Ovary (tissue), 7 donors: ENCODE measurements at regions not wholly inside any gene's neighbourhood (a gene's known extent, or its start where the extent isn't known, plus 50 kb on each side); places are given as distances from the start of the nearest gene placed in this dataset.

Experiments used
- DNase-seq, 5 donors: peaks; one replicate each; pipeline ENCODE4 v3.0.0-alpha.2; 2019 to 2020
- H3K27ac ChIP-seq, 2 donors: fragments of 200-600 bp; one replicate each; pipeline versions ENCODE4 v1.5.1 to v1.8.0; 2019 to 2022
- H3K27me3 ChIP-seq: fragments of 200-600 bp; one replicate; pipeline ENCODE4 v1.8.0; 2022
- H3K36me3 ChIP-seq: fragments of 200-600 bp; sonication (generic); one replicate; pipeline ENCODE4 v1.5.1; 2019
- H3K4me1 ChIP-seq: one replicate; pipeline ENCODE4 v1.8.1; 2013; ENCODE audit warnings: mild to moderate bottlenecking, moderate library complexity; ENCODE audit not compliant: insufficient read depth
- H3K4me3 ChIP-seq: fragments of 200-600 bp; sonication (generic); one replicate; pipeline ENCODE4 v1.5.1; 2017
- H3K9me3 ChIP-seq, 2 donors: fragments of 200-600 bp in 1 of 2; sonication (generic) in 1 of 2; one replicate each; pipeline versions ENCODE4 v1.5.1 to v1.8.1; 2013 to 2019; ENCODE audit warnings: mild to moderate bottlenecking in 1 of 2, moderate library complexity in 1 of 2
- EP300 ChIP-seq: sonication (generic); formaldehyde crosslinking; IDR thresholded peaks from one replicate; pipeline ENCODE4 v1.6.1; 2017; ENCODE audit warnings: antibody characterized with exemption
- POLR2A ChIP-seq: fragments of 450-650 bp; IDR thresholded peaks from one replicate; pipeline ENCODE4 v1.6.1; 2017; ENCODE audit warnings: antibody characterized with exemption, mild to moderate bottlenecking, moderate library complexity
- WGBS, 3 donors: extraction: QIAGEN DNeasy Blood & Tissue Kit in 1 of 3; methylation state at CpG; one replicate each; pipeline versions ENCODE4 v1.1.5 to v1.1.7; 2013 to 2017; 5-methylcytosine and 5-hydroxymethylcytosine counted together
- intact Hi-C, 4 donors: fragments of 100-400 bp; cut with DNase I; formaldehyde crosslinking; loops; one replicate each; pipeline versions ENCODE4 v1.11.0 to v1.15.1; 2022 to 2023
- TF ChIP-seq, protein P1 (sequence below), 3 donors: fragments of 450-650 bp in 2 of 3; fragments of 200-600 bp in 1 of 3; IDR thresholded peaks; one replicate each; pipeline versions ENCODE4 v1.5.1 to v1.8.0; 2016 to 2022; ENCODE audit warnings: antibody characterized with exemption in 3 of 3, mild to moderate bottlenecking in 1 of 3
- donor health status: DM: no; HTN: no; CAD: no; lungs with moderate emphysema.
- donor health status: DM: no; HTN: no; CAD: no.
- donor health status: Bipolar disorder and iron deficiency.
- donor health status: DM: no; HTN: no; CAD: no.
- donor health status: DM: yes; HTN: yes; CAD: no.

DNA sequence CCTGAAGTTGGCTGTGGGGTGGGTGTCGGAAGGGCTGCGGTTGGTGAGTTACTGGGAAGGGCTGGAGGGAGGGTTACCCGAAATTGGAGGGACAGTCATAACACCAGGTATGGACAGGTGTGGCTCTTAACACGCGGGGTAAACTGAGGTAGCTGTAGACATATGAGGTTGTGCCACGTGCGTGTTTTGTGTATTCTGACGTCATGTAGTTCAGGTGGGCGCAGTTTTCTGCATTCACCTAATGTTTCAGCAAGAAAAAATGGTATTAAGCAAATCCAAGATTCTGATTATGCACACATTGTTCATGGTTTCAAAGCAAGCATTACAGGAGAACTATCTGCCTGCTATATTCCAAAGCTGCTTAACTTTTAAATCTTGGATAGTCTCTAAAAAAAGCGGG lies 83.5 kb upstream of the GPM6B start:
- H3K27ac ChIP-seq, result no peak overlapping the region
- 87 to 89% (median 88%) methylated on average over 10 of the region's 10 CpGs for WGBS, 3 donors
- H3K36me3 ChIP-seq, result no peaks in the 10 kb centered on the region

DNA sequence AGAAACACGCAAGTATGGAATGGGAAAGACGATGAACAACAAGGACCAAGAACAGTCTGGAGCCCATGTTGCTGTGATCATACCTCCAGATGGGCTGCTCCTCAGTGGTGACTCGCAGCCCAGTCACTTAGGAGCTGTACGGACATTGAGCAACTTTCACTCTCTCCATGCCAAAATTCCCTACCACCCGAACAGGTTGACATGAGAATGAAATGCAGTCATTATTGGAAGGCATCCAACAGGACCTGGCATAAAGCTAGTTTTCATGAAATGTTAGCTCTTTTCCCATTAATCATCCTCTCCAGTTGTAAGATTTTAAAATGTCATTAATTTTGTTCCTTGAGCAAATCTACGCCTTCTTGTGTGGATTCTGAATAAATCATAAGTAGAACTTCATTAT lies 82.7 kb upstream of the GPM6B start:
- DNase-seq, result no peak
- WGBS, 3 donors, result 61 to 72% (median 62%) methylated on average over 6 of the region's 6 CpGs
- H3K4me3 ChIP-seq, result no peak overlapping the region
- H3K9me3 ChIP-seq, result no peaks in the 10 kb centered on the region
- no peaks in the 10 kb centered on the region for H3K36me3 ChIP-seq
- intact Hi-C loops, result no loop called here
- H3K27ac ChIP-seq, result no peak overlapping the region
- no peaks in the 10 kb centered on the region for H3K27me3 ChIP-seq
- no peaks in the 10 kb centered on the region for H3K4me1 ChIP-seq
- TF ChIP-seq POLR2A (no peak), EP300 (no peak)
- TF ChIP-seq, protein P1, sequence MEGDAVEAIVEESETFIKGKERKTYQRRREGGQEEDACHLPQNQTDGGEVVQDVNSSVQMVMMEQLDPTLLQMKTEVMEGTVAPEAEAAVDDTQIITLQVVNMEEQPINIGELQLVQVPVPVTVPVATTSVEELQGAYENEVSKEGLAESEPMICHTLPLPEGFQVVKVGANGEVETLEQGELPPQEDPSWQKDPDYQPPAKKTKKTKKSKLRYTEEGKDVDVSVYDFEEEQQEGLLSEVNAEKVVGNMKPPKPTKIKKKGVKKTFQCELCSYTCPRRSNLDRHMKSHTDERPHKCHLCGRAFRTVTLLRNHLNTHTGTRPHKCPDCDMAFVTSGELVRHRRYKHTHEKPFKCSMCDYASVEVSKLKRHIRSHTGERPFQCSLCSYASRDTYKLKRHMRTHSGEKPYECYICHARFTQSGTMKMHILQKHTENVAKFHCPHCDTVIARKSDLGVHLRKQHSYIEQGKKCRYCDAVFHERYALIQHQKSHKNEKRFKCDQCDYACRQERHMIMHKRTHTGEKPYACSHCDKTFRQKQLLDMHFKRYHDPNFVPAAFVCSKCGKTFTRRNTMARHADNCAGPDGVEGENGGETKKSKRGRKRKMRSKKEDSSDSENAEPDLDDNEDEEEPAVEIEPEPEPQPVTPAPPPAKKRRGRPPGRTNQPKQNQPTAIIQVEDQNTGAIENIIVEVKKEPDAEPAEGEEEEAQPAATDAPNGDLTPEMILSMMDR (IDR thresholded peaks at IDR 0.05), result no peak

More for the DNA sequence above, 83.5 kb upstream of the GPM6B start:
- no peak for DNase-seq
- Histone ChIP-seq H3K4me1 (no peaks in the 10 kb centered on the region), H3K9me3 (no peaks in the 10 kb centered on the region), H3K4me3 (no peak overlapping the region), H3K27me3 (no peaks in the 10 kb centered on the region)
- intact Hi-C loops, result no loop called here
- TF ChIP-seq EP300 (no peak), POLR2A (no peak)
- TF ChIP-seq, protein P1 (IDR thresholded peaks at IDR 0.05), result no peak

DNA sequence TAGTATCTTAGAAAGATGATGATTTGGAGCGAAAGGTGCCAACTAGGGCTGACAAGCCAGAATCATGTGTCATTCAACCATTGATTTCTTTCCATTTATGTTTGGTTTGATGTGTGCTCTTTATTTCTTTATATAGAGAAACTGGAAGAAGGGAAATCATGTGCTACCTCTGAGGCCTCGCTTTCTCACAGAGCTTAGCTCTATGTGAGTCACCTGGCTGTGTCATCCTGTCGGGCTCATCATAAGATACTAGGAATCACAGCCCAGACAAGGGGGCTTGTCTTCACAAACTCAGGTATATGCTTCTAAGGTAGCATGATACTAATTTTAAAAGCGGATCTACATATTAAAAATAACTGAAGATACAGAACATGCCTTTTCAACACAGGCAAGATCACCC lies 81.7 kb upstream of the GPM6B start:
- Histone ChIP-seq H3K4me3 (no peak overlapping the region), H3K36me3 (no peaks in the 10 kb centered on the region), H3K27ac (no peak overlapping the region), H3K9me3 (no peaks in the 10 kb centered on the region), H3K4me1 (no peaks in the 10 kb centered on the region), H3K27me3 (no peaks in the 10 kb centered on the region)
- WGBS, 3 donors, result 74 to 94% (median 78%) methylated on average over 4 of the region's 4 CpGs
- TF ChIP-seq, protein P1 (IDR thresholded peaks at IDR 0.05), result no peak
- no peak for TF ChIP-seq EP300
- no peak for TF ChIP-seq POLR2A
- intact Hi-C loops, result no loop called here
- DNase-seq, result no peak

DNA sequence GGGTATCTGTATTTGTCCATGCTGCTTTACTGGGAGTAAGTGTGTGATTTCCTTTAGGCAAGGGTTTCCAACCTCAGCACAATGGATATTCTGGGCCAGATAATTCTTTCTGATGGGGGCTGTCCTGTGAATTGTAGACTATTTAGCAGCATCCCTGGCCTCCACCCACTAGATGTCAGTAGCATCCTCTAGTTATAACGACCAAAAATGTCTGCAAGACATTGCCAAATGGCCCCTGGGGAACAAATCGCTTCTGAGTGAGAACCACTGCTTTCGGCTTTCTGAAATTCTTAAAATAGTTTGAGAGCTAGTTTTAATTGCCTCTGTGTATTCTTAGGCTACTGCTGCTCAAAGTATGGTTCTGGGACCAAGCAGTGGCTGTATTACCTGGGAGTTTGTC lies 81.2 kb upstream of the GPM6B start:
- H3K36me3 ChIP-seq, result no peaks in the 10 kb centered on the region
- 42 to 56% (median 51%) methylated on average over 3 of the region's 3 CpGs for WGBS, 3 donors
- no peaks in the 10 kb centered on the region for H3K4me1 ChIP-seq
- H3K27ac ChIP-seq, result no peak overlapping the region
- no peak for DNase-seq
- TF ChIP-seq POLR2A (no peak), EP300 (no peak)
- TF ChIP-seq, protein P1 (IDR thresholded peaks at IDR 0.05), result no peak
- H3K9me3 ChIP-seq, result no peaks in the 10 kb centered on the region
- H3K27me3 ChIP-seq, result no peaks in the 10 kb centered on the region
- intact Hi-C loops, result no loop called here
- H3K4me3 ChIP-seq, result no peak overlapping the region

DNA sequence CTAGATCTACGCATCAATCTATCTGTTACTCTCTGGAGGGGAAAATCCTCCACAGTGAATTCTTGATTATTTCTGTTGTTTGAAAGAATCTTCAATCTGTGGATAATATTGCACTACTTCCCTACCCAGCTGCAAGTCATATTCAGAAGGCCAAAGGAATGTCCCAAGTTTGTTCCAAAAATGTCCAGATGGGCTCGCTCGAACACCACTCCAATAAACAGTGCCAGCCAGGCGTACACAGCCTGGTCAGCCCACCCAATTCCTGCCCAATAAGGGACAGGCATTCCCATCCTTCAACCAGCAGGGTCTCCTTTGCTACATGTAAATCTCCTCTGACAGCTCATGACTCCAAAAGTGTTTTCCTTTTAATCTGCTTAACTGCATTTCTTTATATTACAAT lies 80.7 kb upstream of the GPM6B start:
- Histone ChIP-seq H3K27ac (no peak overlapping the region), H3K36me3 (no peaks in the 10 kb centered on the region), H3K4me1 (no peaks in the 10 kb centered on the region), H3K27me3 (no peaks in the 10 kb centered on the region), H3K4me3 (no peak overlapping the region), H3K9me3 (no peaks in the 10 kb centered on the region)
- WGBS, 3 donors, result 54 to 71% (median 65%) methylated on average over 4 of the region's 4 CpGs
- no peak for DNase-seq
- intact Hi-C loops, result no loop called here
- TF ChIP-seq, protein P1 (IDR thresholded peaks at IDR 0.05), result no peak
- TF ChIP-seq EP300, result no peak
- TF ChIP-seq POLR2A, result no peak
